Stimulated activated CD4-positive, alpha-beta T cell treated with anti-CD3 and anti-CD28 coated beads, Interleukin-15, amount 100 ng/mL, for 48 hours (primary cell): ENCODE measurements at regions not wholly inside any gene's neighbourhood (a gene's known extent, or its start where the extent isn't known, plus 50 kb on each side); places are given as distances from the start of the nearest gene placed in this dataset.

ENCODE experiments used
- DNase-seq, 2 donors: peaks; one replicate each; pipeline ENCODE4 v3.0.0-alpha.2; 2020; ENCODE audit warnings: low read depth in 2 of 2

DNA sequence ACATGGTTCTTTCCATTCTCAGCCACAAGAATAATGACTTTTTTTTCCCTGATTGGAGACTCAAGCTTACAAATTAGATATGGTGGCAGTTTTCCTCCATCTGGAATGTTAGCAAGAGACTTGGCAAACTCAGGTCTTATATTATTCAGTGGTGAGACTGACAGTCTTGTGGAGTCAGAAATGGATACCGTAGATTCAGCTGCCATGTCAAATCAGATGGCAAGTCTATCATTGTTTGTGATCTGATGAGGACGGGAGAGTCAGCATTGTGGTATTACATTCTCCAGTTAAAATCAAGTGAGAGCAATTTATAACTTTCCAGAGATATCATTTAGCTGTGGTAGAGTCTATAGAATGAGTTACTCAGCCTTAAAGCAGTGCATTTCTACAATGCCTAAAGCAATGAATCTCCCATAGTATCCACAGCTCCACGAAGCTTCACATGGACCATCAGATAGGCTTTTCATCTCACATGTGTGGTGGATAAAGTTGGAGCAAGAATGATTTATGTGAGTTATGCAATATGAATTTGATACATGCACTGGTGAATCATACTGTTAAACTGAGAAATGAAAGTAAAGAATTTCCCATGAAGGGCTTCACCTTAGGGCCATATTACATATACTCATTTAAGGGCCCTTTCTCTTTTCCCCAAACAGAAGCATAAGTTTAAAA lies 430.6 kb downstream of the ZNF608 start:
- DNase-seq: no peak

DNA sequence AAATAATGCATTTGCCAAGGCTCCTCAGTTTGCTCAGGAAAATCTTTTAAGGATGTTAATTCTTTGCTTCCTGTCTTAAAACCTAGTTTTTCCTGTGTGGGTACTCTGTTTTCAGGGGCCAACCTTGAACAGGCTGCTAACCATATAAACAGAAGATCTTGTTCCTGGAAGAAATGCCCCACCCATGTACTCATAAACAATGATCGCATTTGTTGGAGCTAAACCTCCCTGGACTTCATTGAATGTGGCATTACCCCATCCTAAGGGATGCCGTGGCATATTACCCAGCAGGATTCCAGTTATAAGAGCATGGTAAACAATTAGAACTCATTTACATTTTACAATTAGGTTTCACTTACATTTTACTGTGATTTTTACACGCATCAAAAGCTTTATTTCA lies 436.0 kb downstream of the ZNF608 start:
- DNase-seq: no peak

DNA sequence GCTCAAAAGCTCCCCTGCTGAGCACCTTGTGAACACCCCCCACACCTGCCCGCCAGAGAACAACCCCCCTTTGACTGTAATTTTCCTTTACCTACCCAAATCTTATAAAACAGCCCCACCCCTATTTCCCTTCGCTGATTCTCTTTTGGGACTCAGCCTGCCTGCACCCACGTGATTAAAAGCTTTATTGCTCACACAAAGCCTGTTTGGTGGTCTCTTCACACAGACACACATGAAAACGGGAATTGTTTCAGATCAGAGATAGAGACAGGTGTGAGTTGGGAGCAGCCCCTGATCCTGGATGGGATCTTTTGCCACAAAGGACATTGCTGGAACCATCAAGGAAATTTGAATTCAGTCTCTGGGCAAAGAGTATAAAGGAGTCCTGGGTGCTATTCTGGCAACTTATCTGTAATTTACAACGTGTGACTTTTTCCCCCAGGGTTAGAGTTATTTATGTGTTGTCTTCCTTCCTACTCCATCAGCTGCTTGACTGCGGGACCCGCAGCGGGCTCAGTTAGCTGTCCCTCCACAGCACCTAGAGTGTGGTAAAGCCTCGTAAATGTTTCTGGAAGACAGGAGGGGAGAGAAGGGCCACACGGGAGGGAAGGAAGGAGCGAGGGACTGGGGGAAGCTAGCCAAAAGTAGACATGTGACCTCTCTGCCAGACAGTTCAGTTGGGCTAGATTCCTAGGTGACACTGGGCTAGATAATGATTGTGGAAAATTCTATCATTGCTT lies 437.0 kb downstream of the ZNF608 start:
- no peak for DNase-seq

DNA sequence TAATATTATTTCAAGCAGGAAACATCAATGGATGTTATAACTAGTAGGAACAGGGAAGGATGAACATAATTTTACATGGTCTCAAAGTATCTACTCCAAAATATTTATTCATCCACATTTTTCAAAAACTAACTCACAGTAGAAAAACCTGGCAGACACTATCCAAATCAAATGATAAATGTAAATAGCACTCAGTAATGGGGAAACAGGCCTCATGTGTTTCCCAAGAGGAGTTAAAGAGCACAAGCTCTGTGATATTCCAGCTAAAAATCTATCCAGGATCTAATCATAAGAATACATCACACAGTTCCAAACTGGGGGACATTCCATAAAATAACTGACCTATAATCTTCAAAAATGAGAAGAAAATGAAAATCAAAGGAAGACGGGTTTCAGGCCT lies 443.1 kb downstream of the ZNF608 start:
- no peak for DNase-seq

DNA sequence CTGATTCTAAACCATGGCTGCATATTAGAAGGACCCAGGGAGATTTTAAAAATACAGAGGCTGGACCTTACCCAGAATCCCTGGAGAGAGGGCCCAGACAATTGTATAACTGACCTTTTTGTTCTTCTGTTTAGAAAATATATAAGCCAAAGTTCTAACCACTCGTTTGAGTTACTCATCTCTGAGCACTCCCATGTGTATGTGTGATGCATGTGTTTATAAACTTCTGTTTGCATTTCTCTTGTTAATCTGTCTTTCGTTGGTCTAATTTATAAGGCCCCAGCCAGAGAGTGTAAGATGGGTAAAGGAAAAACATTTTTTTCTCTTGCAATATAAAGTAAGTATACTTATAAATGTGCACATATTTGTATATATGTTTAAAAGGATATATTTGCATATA lies 443.9 kb downstream of the ZNF608 start:
- no peak for DNase-seq

DNA sequence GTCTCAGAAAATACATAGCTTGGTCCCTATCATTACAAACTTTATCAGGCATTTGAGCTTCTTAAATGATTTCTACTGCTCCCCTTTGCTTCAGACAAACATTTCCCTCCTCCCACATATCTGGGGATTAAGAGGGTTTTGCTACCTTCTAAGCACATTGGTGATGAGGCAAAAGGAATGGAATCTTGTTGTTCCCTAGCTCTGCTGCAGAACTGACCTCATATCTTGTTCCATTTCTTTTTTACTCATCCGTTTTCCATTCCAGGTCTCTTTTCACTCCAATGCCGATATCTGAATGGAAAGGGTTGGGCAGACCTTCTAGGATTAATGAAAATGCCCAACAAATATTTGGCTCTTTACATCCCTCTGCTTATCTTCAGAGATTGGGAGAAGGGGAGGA lies 444.6 kb downstream of the ZNF608 start:
- no peak for DNase-seq

DNA sequence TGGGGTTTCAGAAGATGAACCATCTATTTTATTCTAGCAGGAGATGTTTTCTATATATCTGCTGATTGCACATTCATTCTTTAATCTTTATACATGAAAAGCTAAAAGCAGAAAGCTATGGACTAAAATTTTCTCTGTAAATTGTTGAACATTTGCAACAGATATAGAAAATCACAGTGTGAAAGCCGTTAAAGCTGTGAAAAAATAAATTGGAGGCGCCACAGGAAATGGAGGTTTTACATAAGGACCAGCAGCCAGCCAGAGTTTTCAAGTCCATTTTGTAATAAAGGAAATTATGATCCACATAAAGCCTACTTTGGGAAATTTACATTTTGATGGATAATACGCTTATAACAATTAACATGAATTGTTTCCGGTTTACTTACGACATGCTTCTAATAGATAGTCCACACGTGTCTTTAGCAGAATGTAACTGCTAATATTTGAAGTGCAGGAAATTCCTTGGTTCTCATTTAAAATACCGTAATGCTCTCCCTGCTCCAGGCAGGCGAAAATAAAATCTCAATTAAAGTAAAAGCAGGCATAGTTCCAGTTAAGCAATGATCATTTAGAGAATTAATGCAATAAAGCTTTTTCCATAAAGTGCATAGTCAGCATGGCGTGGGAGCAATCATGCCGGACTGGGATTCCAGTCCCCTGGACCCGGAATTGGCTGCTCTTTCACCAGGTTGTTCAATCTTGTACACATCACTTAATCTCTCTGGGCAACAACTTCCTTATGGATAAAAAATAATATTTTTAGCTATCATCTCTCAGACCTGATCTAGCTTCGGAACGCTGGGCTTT lies 445.4 kb downstream of the ZNF608 start:
- DNase-seq: no peak

DNA sequence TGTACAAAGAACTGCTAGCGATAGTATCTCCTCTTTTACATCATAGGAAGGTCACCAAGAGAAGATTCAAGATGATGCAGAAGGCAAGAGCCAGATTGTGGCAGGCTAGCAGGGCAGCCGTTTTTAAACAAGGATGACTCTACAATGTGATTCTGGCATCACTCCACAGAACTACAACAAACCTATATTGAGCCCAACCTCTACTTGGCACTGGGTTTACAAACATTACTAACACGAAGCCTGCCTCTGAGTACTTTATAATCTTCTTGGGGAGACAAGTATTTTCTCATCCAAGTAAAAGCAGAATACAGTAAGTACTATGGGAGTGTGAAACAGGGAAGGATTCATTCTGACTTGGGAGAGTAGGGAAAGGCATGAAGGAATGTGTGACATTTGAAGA lies 448.6 kb downstream of the ZNF608 start:
- DNase-seq: no peak

DNA sequence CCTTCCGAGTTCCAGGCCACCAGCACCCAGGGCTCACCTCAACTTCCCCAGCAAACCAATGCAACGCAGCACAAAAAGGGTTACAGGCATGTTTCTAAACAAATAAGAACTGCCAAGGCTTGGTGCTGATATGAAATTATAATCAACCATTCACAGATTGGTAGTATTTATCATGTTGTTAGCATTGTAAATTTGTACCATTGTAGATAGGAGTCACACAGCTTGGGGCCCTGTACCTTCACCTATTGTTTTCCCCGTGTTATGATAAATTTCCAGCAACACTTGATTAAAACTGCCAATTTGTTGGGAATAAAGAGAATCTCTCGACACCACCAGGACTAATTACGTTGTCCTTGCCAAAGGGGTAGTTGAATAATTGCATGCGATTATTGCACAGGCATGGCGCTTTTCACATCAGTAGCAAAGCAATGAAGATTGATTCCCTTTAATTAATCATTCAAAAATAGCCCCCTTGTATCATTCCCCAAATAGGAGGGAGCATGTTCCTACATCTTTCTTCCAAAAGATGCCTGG lies 454.1 kb downstream of the ZNF608 start:
- no peak for DNase-seq

DNA sequence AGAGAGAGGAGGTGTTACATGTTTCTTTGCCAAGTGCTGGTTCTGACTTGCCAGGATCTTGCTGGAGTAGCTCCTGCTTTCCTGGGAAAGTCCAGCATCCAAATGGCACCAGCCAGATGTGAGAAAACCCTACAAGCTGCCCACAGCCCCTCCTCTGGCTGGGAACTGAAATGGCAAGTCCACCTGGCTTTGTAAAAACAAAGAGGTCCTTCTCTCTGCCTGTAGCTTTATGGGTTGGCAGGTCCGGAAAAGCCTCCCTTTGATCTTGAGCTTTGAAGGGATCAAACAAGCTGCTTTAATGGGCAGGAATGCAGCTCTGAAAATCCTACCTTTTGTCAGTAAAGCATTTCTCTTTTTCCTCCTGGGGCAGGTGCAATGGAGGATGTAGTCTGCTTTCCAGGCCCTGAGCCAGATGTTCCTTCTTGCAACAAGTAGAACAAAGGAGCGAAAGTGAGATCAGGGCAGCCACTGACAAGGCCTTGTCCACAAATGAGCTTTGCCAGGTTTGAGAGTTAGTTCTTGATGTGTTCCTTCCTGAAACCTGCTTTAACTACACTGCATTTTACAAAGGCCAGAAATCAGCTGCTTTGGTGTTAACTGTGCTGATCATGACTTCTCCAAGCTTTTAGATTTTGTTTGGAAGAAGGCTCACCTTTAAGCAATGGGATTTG lies 456.7 kb downstream of the ZNF608 start:
- DNase-seq: no peak

DNA sequence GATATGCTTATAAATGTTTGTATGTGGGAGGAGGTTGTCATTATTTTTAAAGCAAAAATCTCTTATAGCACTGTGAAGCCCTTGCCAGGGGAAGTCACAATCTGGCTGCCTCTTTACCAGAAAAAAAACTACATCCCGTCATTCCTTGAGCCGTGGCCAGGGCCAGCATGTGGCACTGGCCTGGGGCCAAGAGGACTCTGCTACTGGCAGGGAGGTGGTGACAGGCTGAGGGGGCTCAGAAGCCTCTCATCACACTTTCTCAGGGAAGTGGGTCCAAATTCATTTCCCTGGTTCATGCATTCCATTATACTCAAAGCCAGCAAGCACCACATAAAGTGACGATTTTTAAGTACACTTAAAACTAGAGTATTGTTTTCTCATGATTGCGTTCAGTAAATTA lies 457.3 kb downstream of the ZNF608 start:
- DNase-seq: no peak

DNA sequence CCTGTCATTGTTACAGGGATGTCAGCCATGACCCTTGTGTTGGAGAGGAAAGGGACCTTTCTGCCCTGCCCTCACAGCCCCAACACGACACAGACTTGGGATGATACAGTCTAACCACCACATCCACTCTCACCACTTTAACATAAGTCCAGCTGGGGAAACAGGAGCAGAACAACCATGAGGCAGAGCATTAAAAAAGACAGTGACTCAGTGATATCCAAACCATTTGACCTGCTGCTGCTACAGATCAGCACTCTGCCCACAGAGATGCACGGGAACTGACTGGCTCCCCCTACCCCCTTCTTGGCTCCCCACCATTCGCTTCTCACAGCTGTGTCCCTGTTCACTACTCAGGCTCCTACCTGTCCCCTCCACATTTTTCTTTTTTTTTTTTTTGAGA lies 458.6 kb downstream of the ZNF608 start:
- no peak for DNase-seq

DNA sequence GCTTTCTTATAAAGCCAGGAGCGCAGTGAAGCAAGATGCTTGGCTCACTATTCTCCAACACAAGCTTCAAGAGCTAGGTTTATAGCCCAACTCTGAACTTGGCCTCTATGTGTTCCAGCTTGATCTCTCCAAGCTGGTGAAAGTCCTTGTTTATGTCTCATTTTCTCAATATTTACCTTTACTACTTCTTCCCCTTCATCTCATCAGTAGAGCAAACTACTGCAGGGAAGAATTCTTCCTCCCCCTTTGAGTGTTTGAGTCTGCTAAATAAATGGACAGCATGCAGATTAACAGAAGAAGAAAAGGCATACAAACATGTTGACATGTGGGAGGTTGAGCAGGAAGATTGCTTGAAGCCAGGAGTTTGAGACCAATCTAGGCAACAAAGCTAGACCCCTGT lies 460.7 kb downstream of the ZNF608 start:
- DNase-seq: no peak

DNA sequence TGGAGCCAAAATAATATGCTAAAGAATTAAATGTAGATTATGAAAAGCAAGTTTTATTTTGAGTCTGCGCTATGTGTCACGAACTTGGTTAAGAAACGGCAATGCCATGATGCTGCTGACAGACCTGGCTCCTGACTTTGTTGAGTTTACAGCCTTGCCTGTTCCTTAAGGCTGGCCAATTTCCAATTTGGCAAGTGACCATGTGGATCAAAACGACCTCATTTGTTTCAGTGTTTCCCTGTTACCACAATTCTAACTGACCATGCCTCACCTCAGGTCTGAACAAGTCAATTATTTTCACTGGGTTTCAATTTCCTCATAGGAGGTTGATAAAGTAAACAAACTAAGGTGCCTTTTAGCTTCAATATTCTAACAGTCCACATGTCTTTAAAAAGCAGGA lies 461.4 kb downstream of the ZNF608 start:
- DNase-seq: no peak

DNA sequence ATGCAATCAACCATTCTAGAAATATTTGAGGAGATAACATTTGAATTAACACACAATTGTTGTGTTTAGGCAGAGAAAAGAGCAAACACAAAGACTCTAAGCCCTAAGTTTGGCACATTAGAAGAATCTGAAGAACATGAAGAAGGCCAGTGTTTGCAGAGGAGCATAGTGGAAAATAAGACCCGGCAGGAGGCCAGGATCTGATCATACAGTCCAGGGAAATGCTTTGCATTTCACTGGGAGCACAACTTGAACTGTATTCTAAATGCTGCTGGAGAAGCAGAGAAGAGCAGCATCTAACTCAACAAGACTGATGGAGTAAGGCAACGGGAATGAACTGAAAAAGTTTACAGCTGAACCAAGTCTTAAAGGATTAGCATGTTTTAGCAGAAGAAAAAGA lies 463.4 kb downstream of the ZNF608 start:
- DNase-seq: no peak

DNA sequence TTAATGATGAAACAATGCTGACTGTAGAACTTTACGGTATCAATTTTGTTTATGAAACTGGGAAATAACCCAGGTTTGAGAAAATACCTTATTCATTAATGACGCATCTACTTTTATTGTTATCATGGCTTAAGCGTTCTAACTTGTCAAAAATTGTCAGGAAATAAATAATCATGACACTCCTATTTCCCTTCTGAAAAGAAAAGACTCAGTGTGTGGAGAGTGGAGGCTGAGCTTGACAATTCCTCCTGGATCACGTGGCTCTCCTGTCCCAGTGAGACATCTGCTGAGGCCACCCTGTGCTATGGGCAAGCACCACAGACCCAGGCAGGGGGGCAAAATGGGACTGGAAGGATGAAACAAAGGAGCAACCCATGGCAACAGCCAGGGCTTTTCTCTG lies 466.4 kb downstream of the ZNF608 start:
- no peak for DNase-seq

DNA sequence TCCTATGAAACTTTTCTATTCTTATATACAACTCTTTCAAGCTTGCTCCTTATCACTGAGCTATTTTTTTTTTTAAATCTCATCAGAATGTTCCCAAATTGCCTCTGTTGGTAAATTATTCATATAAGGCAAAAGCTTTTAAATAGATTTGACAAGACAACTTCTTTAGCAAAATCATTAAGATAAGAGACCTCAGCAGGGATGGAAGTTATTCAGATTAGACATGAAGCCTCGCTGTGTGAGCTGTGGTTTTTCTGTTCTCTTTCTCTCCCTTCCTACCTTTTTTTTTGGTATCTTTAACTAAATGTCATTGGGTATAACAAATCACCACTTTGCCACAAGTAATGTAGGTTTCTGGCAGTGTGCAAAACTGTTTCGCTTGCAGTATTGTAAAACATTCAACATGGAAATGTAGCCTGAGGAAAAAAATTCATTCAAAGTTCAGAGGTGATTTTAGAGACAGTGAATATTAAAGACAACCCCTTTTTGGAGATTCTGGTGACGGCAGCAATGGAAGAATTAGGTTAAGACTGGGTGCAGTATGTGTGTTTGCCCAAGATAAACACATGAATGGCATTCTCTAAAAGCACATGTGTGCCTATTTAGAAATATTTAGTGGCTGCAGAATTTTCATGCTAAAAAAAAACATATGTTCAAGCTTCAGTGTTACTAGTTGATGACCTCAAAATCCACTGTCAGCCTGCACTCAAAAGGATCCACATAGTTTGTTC lies 467.1 kb downstream of the ZNF608 start:
- DNase-seq: no peak

DNA sequence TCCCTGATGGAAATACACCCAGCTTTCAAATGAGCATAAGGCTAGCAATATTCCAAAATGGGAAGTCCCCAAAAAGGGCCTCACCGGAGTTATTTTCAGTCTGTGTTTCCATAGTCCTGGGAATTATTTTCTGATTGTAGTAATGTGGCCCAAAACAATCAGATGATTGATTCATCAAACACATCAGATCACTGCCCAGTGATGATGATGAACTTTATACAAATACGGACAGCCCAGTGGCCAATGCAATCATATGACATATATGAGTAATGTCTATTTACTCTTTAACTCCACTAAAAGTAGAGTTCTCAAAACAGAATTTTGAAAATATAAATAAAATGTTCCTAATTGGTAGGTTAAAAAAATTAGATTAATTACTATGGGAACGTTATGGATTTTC lies 467.8 kb downstream of the ZNF608 start:
- no peak for DNase-seq

DNA sequence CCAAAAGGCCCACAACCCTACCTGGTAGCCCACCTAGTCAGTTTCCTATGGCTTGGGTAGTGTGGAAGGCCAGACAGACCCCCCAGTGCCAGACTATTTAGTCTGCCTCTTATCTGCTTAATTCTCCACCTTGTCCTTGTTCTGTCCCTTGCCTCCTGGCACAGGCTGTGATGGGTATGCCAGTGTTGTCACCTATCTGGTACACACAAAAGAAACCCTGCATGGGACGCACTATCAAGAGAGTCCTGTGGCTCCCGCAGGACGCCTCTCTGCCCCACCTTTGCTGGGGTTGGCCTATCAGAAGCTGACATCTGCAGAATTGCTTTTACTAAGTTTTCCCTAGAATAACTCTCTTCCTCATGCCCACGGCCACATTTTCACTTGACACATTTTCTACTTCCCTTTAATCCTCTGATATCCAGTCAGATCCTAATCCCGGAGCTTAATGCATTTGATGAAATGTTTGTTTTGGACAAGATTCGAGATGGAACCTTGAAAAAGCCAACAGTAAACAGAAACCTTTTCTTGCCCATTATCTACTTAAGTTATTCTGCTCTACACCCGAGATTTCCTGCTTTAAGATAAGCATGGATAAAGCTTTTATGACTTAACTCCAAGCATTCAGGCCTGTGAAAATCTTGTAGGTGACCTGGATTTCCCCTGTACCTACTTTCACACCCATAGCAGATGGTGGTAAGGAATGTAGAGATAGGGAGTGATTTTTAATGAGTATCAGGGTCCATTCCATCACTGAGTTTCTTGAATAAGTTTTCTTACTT lies 468.5 kb downstream of the ZNF608 start:
- DNase-seq: no peak

DNA sequence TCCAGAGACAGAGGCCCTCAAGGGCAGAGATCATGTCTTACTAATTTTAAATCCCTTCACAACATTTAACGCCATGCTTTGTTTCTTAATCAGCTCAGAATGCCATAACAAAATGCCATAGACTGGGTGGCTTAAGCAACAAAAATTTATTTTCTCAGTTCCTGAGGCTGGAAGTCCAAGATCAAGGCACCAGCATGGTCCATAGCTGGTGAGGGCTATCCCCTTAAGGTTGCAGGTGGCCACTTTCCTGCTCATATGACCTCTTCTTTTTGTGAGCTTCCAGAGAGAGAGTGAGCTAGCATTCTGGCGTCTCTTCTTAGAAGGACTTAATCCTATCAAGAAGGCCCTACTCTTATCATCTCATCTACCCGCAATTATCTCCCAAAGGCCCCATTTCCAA lies 470.3 kb downstream of the ZNF608 start:
- DNase-seq: no peak

DNA sequence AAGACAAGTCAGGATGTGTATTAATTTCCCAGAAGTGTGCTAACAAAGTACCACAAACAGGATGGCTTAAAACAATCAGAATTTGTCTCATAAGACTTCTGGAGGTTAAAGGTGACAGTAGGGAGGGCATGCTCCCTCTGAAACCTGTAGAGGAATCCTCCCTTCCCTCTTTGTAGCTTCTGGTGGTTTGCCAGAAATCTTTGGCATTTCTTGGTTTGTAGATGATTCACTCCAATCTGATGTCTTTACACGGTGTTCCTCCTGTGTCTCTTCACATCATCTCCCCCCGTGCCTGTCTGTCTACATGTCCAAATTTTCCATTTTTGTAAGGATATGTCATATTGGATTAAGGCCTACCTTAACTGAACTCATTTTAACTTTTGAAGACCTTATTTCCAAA lies 471.5 kb downstream of the ZNF608 start:
- DNase-seq: no peak
